GM18505 (cell line): ENCODE measurements at regions not wholly inside any gene's neighbourhood (a gene's known extent, or its start where the extent isn't known, plus 50 kb on each side); places are given as distances from the start of the nearest gene placed in this dataset.

Source experiments
- ATAC-seq: cut with Tn5 transposase; IDR thresholded peaks from one replicate; pipeline ENCODE4 v1.9.1; 2021; ENCODE audit not compliant: unreplicated experiment
- POLR2A ChIP-seq: IDR thresholded peaks from 4 replicates; pipeline ENCODE4 v1.6.1; 2011; ENCODE audit warnings: borderline replicate concordance; ENCODE audit not compliant: insufficient read depth, insufficient read length; ENCODE audit errors: extremely low read depth

- no peak for TF ChIP-seq POLR2A
These were observed 56.1 kb upstream of the CST7 start for GRCh38 chr20:24892931-24893330.

DNA sequence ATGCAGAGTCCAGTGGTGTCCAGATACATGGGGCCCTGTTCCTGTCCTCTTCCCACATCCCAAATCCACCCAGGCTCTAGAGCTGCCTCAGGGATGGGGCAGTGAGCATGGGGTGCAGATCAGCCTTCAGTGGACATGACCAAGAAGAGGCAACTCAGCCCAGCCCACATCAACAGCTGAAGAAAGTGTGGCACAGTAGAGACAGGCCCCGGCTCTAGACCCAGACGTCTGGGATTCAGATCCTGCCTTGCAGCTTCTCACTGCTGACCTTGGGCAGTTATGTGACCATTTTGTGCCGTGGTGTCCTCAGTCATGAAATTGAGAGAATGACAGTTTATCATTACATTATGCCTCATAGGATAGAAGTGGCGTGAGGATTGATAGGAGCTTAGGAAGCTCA, 54.6 kb upstream of the CST7 start:
- no peak for ATAC-seq
- no peak for TF ChIP-seq POLR2A

More at GRCh38 chr20:24892931-24893330, 56.1 kb upstream of the CST7 start:
- ATAC-seq: no peak

DNA sequence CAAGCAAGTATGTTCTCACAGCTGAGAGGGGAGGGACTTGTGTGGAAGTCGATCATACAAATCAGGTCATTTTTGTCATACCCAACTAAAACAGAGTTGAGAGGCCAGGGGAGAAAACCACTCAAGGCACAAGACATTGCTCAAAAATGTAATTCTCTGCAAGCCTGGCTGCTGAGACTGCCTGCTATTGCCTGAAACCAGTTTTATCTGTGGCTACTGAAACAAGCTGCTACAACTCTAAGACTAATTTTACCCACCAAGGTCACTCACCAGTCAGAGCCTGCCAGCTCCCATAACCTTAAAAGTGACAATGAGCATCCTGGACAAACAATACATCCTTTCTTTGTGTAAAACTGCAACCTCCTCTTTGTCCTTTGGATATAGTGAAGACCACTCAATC, 54.1 kb upstream of the CST7 start:
- ATAC-seq: no peak
- TF ChIP-seq POLR2A: no peak

GRCh38 chr20:24895431-24895830, 53.6 kb upstream of the CST7 start:
- ATAC-seq: no peak
- TF ChIP-seq POLR2A: no peak

GRCh38 chr20:24895898-24896658, 53.0 kb upstream of the CST7 start:
- no peak for ATAC-seq
- TF ChIP-seq POLR2A: no peak

GRCh38 chr20:24896984-24897383, 52.1 kb upstream of the CST7 start:
- no peak for ATAC-seq
- TF ChIP-seq POLR2A: no peak

DNA sequence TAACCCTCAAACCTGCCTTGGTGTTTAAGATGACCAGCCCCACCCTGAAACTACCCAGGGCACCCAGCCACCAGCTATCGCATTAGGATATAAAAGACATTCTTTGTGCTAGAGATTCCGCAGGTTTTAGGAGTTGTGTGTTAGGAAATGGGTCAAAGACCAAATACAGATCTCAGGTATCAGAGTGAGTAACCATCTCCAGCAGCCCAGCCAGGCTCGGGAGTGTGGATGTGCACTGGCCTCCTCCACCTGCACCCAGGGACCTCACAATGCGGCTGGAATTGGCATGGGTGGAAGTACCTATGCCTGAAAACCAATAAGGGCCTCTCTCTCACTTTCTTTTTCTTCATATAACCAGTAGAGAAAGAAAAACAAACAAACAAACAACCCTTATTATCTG, 51.1 kb upstream of the CST7 start:
- no peak for ATAC-seq
- TF ChIP-seq POLR2A: no peak

- ATAC-seq: no peak
- TF ChIP-seq POLR2A: no peak
These were observed 49.9 kb upstream of the CST7 start for GRCh38 chr20:24899153-24899552.
